ENCODE measurements at regions not wholly inside any gene's neighbourhood (a gene's known extent, or its start where the extent isn't known, plus 50 kb on each side); places are given as distances from the start of the nearest gene placed in this dataset.

DNA sequence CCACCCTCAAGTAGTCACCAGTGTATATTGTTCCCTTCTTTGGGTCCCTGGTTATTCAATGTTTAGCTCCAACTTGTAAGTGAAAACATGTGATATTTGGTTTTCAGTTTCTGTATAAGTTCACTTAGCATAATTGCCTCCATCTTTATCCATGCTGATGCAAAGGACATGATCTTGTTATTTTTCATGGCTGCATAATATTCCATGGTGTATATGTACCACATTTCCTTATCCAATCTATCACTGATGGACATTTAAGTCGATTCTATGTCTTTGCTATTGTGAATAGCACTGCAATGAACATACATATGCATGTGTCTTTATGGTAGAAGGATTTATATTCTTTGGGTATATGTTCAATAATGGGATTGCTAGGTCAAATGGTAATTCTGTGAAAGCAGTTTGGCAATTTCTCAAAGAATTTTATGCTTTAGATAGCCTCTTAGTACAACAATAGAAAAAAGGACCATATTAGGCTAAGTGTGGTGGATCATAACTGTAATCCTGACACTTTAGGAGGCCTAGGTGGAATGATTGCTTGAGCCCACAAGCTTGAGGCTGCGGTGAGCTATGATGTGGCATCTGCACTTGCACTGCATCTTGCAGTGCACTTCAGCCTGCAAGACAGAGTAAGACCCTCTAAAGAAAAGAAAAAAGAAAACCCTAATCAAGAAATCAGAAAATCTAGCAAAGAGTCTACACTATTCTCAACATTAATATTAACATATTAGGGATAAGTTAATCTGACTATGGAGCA lies 468.5 kb upstream of the FAT3 start:
- DNase-seq (ENCODE audit: low spot score), result no peak

DNA sequence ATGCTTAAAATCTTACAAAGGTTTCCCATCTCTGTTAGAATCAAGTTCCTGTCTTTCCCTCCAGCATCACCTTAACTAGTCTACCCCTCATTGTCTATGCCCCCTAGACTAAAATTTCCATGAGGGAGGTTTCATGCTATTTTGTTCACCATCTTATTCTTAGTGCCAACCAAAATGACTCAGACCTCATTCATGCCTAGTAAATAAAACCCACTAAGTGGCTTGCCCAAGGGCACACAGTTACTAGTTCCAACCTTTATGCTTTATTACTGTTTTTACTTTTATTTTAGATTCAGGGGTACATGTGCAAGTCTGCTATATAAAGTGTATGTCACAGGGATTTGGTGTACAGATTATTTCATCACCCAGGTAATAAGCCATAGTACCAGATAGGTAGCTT lies 469.1 kb upstream of the FAT3 start:
- no peak for DNase-seq (ENCODE audit: low spot score)

DNA sequence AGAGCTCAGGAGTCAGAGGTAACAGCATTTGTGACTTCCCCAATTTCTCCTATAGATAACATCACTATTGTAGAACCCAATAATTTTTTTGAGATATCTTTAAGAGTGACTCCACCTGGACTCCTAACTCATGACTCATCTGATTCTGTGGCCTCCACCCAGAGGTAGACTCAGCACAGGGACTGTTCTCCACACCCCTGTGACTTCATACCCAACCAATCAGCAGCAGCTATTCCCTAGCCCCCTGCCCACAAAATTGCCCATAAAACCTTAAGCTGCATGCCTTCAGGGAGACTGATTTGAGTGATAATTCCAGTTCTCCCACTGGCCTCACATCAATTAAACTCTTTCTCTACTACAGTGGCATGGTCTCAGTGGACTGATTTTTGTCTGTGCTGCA lies 475.4 kb upstream of the FAT3 start:
- peak; percentile 62 for DNase-seq (ENCODE audit: low spot score)

DNA sequence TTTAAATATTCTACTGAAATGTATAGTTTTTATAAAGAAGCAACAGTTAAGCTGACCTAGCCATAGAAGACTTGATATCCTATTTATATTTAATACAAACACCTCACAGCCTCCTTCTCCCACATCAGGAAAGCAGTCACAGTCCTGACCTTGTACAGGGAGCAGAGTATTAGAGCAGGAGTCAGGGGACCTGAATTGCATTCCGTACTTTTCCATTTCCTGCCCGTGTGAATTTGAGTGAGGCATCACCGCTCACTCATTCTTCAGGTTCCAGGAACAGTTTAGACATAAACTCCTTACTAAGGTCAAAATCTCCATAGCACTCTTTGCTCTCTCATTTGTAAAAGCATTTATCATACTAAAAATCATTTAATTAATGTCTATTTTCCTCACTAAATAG lies 482.5 kb upstream of the FAT3 start:
- peak; percentile 55 for DNase-seq (ENCODE audit: low spot score)

DNA sequence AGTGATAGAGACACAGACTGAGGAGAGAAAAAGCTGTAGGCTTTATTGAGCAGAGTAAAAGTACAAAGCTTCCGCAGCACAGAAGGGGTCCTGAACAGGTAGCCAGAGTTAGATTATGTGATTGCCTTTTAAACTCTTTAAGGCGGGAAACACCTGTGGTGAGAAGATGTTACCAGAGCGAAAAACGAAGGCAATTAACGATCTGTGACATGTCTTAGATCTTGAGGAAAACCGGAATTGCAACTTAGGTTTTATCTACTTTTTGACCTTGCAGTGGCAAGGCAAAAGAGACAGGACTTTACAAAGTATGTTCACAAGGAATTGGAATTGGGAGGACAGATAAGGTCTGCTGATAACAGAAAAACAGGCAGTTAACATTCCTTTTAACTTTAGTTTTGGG lies 493.6 kb upstream of the FAT3 start:
- DNase-seq (ENCODE audit: low spot score), result no peak

DNA sequence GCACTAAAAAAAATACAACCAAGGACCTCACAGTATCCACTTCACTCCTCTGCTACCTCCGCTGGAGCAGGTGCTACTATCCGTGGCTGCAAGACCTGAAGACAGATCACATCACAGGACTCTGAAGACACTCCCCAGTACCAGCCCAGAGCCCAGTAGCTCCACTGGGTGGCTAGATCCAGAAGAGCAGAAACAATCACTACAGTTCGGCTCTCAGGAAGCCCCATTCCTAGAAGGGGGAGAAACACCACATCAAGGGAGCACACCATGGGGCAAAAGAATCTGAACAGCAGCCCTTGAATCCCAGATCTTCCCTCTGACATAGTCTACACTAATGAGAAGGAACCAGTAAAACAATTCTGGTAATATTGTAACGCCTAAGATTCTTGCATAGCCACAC lies 494.0 kb upstream of the FAT3 start:
- no peak for DNase-seq (ENCODE audit: low spot score)

DNA sequence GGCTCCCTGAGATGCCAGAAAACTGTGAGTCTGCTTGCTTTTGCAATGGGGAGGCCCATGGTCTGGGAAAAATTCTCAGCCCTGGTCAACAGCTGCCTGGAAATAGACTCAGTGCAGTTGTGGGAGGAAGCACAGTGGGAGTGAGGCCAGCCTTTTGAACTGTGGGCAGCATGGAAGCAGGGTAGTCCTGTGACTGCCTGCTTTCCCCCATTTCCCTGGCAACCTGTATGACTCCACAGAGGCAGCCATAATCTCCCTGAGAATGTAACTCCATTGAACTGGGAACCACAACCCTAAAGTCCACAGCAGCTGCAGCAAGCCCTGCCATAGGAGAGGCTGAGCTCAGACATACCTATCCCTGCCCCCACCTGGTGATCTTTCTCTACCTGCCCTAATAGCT lies 494.6 kb upstream of the FAT3 start:
- no peak for DNase-seq (ENCODE audit: low spot score)

DNA sequence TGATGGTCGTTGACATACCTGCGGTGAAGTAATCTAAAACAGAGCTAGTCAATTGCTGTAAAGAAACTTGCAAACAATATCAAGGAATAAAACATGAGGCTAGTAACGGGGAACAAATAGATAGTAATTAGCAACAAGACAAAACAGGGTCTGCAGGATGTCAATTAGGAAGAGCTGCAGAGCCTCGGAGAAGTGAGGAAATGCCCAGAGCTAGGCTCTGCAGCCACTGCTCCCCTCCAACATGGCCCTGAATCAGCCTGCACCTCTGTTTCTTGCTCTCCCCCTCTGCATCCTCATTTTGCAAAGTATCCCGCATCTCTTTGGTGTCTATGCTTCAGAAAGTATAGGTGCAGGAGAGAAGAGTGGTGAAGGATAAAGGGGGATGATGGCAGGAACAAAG lies 507.4 kb upstream of the FAT3 start:
- no peak for DNase-seq (ENCODE audit: low spot score)

DNA sequence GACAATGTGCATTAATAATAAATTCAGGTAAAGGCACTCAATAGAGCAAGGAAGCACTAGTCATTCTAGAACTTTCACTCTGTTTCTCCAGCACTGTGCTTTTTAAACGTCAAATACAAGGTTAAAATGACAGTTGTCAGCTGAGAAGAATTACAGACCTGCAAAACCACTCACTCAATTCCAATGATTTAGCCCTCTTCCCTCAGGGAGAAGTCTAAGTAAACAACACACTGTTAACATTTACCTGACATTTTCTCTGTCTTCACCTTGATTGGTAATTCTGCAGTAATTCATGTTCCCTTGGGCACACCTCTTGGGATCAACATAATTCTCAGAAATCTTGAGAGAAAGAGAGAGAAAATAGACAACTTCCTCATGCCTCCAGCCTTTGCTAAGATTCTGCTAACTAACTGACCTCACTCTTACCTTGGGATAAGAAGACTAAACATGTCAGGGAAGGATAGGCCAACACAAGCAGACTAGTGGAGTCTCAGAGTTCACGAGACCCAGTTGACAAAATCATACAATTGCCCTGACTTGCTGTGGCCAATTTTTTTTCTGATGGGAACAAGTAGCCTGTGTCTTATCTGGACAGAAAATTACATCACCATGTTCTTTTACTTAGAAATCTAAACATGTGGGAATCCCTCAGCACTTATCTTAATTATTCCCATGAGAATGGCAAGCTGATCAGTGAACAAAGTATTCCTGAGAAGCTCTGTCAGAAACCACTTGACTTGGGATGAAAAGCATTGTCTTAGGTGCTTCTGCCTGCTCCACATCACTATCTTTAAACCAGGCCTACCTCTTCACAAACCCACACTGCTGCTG lies 516.8 kb upstream of the FAT3 start:
- DNase-seq (ENCODE audit: low spot score), result peak; percentile 13

DNA sequence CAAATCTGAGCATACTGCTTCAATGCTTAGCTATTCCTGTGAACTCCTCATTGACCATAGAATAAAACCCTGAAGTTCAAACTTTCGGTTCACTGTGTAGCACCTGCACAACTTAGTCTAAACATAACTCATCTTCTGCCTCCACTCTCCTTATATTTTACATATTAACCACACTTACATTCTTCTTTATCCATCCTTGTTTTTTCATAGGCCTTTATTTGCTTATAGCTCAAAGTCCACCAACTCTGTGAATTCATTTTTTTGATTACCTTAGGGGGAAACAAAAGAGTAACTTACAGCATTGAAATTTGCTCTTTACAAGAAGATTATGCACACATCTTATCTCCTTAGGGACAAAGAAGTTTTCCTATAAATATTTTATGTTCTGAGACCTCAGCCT lies 521.6 kb upstream of the FAT3 start:
- DNase-seq (ENCODE audit: low spot score), result no peak

DNA sequence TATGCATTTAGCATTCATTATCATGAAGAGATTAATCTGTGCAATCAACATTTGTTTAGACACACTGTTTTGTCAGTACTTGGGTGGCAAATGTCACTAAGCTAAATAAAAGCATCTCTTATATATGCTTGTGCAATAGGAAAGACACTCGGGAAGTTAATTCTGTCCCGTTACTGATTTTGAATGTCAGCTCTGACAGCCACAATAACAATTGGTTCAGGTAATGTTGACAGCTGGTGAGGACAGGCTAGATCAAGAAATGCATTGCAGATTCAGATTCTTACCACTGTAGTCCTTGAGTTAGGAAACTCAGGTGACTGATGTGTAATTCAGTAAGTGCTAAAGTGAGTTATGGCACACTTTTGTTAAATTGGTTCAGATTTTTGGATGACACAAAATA lies 523.8 kb upstream of the FAT3 start:
- DNase-seq (ENCODE audit: low spot score), result no peak

DNA sequence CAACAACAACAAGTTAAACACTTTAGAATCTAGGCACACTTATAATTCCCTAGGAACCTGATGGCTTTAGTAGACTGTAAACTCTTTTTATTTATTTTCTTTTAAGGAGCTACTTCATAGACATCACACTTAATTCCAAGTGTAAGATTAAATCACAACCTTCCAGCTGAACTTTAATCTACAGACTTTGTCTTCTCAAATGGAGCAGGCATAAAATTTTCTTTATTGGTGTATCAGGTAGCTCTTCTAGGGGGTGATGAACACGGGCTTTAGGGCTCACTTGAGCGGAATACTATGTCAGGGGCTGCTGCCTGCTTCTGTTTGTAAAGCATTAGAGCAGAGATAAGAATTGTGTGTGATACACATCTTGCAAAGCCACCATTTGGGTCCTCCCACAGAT lies 525.8 kb upstream of the FAT3 start:
- DNase-seq (ENCODE audit: low spot score), result no peak

DNA sequence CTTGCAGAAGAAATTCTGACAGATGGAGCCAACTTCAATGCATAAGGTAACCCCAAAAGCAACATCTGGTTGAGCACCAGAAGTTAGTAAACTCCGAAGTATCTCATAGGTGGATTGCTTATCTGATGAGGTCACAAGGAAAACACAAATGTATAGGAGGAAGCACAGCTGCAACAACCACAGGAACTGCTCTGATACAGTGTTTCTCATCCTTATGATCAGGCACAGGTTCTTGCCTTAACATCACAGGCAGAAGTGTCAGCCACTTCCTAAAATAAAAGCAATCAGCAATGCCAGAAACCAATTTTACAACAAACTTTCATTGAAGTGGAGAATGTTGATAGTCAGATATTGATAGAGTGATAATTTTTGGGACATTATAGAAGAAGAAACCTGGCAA lies 530.3 kb upstream of the FAT3 start:
- no peak for DNase-seq (ENCODE audit: low spot score)

DNA sequence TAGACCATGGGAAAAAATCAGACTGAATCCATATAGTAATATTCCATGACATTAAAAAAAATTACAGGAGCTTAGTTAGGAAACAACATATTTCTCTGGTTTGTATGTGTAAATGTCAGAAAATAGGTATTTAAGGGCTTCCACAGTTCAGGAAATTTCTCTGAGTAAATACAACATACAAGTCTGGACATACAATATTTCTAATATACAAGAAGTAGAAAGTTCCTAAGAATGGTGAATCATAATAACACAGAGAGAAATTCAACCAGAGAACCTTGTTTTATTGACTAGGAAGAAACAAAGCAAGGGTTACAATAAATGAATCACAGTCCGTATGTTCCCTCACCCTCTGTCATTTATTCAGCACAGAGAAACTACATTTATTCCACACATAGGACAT lies 532.7 kb upstream of the FAT3 start:
- no peak for DNase-seq (ENCODE audit: low spot score)

DNA sequence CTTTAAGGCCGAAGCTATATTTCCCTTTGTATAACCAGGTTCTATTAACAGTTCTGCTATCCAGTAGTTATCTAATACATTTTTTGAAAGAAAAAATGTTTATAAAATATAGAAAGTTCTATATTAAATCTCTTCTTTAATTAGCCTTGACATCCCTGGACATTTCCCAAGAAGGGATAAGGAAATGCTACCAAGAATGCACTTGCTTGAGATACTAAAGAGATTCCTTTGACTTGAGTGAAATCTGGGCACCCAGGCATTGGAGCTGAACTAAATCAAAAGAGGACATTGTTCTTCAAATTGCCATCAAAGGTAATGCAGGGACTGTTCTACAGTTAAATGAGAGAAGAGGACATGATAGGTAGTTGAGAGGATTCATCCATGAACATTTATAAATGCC lies 535.9 kb upstream of the FAT3 start:
- no peak for DNase-seq (ENCODE audit: low spot score)

DNA sequence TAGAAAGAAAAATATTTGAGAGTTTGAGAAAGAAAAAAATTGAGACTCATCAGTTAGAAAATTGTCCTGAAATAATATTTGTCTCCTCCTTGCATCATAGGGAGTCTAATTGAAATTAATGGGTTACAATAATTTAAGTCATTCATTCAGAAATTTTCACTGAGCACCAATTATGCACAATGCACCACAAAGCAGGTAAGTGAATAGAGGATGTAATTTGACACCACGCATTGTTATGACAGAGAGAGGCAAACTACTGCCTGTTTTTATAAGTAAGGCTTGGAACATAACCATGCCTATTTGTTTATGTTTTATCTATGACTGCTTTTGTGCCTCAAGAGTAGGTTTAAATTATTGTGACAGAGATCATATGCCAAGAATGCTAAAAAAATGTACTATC lies 537.9 kb upstream of the FAT3 start:
- DNase-seq (ENCODE audit: low spot score), result no peak

DNA sequence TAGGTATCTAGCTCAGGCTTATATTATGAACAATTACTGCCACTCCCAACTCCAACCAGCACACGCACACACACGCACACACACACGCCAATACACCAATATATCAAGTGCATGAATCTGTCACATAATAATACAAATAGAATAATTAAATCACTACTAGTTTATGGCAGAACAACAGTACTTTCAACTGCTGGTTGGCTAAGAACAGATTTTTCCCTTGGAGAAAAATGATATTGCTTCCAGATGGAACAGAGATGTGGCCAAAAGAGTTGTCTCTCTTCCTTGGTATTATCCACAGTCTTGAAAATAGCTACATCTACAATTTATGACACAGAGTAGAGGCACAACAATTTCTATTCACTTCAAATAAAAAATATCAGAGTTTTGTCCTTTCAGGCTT lies 538.3 kb upstream of the FAT3 start:
- DNase-seq (ENCODE audit: low spot score), result no peak

DNA sequence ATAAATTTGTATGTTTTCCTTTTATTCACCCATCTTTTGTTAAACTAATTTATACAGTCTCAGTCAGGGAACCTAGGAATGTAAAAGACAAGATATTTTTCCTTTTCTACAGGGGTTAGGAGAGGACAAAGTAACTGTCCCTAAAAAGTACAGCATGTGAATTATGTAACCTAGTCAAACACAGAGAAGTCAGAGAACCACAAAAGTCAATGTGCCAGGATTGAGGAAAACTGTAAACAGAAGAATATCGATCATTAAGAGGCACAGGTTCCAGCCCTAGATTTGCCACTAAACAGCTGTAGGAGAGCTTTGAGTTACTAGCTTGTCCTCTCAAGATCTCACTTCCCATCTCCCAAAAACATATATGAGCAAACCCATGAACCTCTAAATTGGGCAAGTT lies 550.9 kb upstream of the FAT3 start:
- DNase-seq (ENCODE audit: low spot score), result no peak

DNA sequence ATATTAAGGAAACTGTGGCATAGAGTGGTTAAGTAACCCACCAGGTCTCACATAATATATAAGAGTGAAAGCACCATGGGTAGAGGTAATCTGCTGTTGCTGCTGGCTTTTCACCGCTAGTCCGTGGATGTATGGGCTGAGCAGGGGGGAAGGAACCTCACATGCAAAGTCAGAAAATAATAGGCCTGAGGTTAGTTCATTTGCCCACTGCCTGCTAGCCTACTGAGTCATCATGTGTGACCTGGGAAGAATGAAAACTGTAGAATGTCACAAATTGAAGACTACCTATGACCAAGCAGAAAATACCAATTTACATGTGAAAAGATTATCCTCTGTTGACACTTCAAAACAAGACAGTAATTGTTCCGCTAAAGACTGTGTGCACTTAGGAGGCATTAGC lies 560.1 kb upstream of the FAT3 start:
- peak; percentile 38 for DNase-seq (ENCODE audit: low spot score)

DNA sequence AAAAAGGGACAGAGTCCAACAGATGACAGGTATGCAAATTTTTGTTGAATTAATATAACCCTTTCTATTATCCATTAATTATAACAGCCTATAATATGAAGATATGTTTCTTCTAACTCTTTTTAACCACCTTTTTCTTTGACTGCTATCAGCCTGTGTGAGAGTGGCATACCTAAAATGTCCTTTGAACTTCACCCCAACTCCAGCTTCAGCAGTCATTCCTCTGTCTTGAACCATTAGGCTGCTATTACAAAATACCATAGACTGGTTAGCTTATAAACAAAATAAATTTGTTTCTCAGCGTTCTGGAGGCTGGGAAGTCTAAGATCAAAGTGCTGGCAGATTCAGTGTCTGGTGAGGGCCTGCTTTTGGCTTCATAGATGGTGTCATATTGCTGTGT lies 564.6 kb upstream of the FAT3 start:
- DNase-seq (ENCODE audit: low spot score), result no peak

DNA sequence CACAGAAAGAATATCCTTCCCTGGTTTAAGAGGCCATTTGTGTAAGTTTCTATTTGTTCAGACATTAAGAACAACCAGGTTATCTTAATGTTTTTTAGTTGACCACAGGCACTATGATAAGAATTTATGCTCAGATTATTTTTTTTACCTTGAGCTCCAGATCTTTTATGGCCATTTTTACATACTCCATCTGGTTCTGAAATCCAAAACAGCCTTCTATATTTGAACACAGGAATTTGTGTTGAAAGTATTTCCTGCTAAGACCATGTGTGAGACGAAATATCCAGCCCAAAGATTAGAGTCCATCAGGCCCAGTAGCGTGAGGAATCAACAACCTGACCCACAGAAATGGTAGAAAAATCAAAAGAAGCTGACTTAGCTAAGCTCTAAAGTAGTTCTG lies 569.9 kb upstream of the FAT3 start:
- DNase-seq (ENCODE audit: low spot score), result no peak

DNA sequence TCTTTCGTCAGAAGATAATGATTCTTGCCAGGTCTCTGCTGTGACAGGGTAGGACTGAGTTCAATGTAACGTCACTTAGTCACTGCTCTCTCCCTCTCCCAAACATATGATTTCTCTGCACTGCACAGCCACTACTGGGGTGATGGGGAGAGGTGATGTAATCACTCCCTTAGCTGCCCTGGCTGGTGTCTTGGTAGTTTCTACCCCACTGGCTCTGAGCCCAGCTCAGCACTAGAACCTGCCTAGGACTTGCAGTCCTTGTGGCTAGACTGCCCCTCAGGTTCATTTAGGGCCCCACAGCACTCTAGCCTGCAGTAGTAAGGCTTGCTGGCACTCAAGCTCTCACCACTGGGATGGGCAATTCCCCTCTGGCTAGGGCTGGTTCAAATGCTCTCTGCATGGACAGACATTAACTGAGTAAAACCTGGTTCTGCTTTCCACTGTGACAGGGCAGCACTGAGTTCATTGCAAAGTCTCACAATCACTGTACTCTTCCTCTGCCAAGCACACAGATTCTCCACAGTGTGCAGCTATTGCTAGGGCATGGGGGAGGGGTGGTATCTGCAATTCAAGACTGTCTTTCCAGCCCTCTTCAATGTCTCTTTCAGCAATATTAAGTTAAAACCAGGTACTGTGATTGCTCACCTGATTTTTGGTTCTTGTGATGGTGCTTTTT lies 571.4 kb upstream of the FAT3 start:
- no peak for DNase-seq (ENCODE audit: low spot score)

DNA sequence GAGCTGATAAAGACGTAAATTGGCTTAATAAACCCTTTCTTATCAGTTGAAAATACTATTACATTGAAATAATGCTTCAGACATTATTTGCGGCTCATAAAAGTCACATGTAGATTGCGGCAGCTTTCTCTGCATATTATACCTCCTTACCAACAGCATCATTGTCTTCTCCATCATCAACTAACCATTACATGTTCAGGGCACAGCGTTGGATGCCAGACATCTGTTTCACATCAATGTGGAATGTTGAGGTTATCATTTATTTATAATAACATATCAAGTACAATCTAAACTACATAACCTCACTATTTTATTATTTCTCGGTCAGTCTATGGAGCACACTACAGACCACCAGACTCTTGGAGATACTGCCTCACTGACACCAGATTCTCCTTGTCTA lies 573.8 kb upstream of the FAT3 start:
- DNase-seq (ENCODE audit: low spot score), result no peak
